ENCODE measurements at regions not wholly inside any gene's neighbourhood (a gene's known extent, or its start where the extent isn't known, plus 50 kb on each side); places are given as distances from the start of the nearest gene placed in this dataset.

DNA sequence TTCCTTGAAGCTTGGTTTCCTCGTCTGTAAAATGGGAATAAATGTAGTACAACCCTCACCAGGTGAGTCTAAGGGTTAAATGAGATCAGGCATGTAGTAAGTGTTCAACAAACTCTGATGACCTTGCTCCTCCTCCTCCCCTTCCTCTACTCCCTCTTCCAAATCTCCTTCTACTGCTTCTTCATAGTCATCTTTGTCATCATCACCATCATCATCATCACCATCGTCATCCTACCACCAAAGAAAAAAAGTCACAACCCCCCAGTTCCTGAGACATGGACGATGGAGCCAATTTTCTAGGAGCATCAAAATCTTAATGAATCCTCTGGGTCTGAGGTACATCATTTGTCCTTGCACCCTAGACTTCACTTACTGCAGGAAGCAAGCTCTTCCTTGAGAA is 240.0 kb downstream of the ANKRD60 start:
- no peak for TF ChIP-seq EZH2phosphoT487 (IDR thresholded peaks at IDR 0.05; ENCODE audit: low read depth)
- TF ChIP-seq, protein P1, sequence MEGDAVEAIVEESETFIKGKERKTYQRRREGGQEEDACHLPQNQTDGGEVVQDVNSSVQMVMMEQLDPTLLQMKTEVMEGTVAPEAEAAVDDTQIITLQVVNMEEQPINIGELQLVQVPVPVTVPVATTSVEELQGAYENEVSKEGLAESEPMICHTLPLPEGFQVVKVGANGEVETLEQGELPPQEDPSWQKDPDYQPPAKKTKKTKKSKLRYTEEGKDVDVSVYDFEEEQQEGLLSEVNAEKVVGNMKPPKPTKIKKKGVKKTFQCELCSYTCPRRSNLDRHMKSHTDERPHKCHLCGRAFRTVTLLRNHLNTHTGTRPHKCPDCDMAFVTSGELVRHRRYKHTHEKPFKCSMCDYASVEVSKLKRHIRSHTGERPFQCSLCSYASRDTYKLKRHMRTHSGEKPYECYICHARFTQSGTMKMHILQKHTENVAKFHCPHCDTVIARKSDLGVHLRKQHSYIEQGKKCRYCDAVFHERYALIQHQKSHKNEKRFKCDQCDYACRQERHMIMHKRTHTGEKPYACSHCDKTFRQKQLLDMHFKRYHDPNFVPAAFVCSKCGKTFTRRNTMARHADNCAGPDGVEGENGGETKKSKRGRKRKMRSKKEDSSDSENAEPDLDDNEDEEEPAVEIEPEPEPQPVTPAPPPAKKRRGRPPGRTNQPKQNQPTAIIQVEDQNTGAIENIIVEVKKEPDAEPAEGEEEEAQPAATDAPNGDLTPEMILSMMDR (IDR thresholded peaks at IDR 0.05; ENCODE audit: low read depth, low read length) = no peak
